ENCODE measurements at regions not wholly inside any gene's neighbourhood (a gene's known extent, or its start where the extent isn't known, plus 50 kb on each side); places are given as distances from the start of the nearest gene placed in this dataset.

DNA sequence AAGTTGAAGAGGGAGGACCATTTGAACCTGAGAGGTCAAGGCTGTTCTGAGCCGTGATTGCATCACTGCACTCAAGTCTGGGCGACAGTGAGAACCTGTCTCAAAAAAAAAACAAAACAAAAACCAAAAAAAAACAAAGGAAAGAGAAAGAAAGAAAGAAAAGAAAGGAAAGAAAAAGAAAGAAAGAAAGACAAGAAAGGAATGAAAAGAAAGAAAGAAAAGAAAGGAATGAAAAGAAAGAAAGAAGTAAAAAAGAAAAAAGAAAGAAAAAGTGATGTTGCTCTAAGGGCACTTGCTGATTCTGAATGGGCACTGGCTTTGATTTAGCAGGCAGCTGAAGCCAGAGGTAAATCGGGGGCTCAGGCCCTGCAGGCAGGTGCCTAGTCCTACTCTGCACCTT is 161.0 kb downstream of the MCHR2 start:
- no peak for TF ChIP-seq CTCF (IDR thresholded peaks at IDR 0.05; ENCODE audit: low read depth, low read length)
- TF ChIP-seq MAX (IDR thresholded peaks at IDR 0.05; ENCODE audit: low read depth, low read length): no peak

Data from NB4 (cell line).